ENCODE measurements at regions not wholly inside any gene's neighbourhood (a gene's known extent, or its start where the extent isn't known, plus 50 kb on each side); places are given as distances from the start of the nearest gene placed in this dataset.
"Not testable (repeated sequence)": the region's sequence is repeated elsewhere in the genome, so short reads cannot be mapped to it uniquely, and the experiment has no call there.

DNA sequence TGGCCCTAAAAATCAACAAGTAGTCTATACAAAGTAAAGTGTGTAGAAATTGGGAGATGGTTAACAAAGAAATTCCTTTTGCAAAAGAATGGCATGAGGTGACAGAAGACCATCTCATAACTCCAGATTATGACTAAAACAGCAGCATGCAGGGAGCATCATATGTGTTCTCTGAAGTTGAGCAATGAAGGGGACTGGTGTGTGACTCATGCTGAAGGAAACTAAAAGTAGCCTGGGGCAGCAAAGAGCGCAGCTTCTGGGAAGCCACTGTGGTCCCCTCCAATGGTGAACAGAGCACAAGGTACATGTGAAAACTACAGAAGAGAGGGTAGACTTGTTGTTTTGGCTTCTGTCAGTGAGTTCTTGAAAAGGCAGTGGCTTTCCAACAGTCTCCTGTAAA lies 133.4 kb downstream of the MACC1 start:
- DNase-seq, result peak; percentile 47

DNA sequence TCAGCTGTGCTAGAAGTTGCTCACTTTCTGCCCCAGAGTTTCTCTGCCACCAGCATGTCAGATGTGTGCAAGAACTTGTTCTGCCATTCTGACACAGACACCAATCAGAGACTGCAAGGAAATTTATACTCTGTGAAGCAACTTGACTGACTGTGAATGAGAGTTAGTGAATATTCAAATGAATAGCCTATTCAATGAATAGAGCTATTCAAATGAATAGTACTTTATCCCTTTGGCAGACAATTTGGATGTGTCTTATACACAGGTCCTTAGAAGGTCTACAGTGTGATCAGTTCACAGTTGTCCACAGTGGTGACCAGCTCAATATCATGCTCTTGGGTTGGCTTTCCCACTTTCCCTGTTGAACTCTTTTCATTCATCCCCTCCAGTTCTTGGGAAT lies 138.1 kb downstream of the MACC1 start:
- no peak for DNase-seq

DNA sequence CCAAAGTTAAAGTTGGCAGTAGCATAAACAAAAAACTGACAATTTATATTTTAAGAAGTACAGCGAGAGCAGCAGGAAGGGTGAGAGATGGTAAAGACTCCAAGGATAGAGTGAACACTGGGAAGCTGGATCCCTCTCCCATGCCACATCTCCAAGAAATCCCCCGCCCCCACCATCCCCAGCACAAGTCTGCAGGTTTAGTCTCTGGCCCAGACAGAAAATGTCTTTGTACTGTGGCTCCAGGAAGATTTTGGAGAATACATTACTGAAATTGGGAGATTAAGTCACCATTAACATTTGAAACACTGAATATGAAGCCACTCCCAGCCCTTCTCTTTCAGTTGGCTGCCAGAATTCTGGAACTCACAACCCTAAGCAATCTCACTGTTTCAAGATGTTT lies 140.3 kb downstream of the MACC1 start:
- DNase-seq, result no peak

DNA sequence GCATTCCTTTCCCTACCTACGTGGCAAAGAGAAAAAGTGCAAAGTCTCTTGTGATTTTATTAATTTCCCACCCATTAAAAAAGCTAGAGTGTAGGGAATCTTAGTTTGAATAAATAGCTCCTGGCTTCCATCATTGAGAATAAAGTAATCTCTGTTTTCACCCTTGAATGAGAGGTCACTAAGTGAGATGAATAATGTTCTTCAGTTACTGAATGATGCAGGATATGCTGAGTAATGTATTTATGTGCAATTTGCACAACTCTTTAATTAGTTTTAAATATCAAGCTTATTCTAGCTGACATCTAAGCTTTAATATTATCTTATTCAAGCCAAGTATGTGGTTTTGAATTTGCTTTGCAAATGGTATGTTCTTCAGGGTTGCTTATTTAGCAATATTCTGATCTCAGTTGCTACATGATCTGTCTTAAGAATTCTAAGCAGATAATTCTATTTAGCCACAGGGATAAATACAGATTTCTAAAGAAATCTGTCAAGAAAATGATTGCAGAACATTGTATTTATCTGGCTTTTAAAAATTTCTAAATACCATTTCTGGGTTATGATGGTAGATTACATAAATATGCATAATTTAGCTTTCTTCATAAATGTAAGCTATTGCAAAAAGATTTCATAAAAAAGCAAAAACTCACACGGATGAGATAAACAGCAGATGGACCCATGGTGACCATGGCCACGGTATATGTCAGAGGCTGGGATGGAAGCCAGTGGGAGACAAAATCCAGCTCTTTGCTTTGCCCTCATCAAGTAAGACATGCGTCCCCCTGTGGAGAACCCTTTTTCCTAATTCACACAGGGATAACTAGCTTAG lies 141.0 kb downstream of the MACC1 start:
- no peak for DNase-seq

DNA sequence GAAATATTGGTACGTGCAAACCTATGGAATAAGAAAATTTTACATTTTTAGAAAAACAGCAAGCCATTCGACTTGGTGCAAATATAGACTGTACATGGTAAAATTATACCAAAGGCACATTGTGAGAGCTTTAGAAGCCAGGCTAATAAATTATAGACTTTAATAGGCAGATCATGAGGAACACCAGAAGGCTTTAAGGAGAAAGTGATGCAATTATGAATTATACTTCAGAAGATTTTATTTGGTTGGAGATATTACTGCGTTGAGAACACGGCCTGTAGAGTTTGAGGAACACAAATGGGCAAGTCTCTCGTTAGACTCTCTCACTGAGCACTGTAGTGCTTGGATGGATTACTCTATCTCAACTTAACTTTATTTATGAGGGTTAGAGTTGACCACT lies 141.7 kb downstream of the MACC1 start:
- no peak for DNase-seq

DNA sequence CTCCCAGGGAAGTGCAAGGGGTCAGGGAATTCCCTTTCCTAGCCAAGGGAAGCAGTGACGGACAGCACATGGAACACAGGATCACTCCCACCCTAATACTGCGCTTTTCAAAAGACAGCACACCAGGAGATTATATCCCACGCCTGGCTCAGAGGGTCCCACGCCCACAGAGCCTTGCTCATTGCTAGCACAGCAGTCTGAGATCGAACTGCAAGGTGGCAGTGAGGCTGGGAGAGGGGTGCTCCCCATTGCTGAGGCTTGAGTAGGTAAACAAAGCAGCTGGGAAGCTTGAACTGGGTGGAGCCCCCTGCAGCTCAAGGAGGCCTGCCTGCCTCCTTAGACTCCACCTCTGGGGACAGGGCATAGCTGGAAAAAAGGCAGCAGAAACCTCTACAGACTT lies 149.2 kb downstream of the MACC1 start:
- not testable (repeated sequence) for DNase-seq

DNA sequence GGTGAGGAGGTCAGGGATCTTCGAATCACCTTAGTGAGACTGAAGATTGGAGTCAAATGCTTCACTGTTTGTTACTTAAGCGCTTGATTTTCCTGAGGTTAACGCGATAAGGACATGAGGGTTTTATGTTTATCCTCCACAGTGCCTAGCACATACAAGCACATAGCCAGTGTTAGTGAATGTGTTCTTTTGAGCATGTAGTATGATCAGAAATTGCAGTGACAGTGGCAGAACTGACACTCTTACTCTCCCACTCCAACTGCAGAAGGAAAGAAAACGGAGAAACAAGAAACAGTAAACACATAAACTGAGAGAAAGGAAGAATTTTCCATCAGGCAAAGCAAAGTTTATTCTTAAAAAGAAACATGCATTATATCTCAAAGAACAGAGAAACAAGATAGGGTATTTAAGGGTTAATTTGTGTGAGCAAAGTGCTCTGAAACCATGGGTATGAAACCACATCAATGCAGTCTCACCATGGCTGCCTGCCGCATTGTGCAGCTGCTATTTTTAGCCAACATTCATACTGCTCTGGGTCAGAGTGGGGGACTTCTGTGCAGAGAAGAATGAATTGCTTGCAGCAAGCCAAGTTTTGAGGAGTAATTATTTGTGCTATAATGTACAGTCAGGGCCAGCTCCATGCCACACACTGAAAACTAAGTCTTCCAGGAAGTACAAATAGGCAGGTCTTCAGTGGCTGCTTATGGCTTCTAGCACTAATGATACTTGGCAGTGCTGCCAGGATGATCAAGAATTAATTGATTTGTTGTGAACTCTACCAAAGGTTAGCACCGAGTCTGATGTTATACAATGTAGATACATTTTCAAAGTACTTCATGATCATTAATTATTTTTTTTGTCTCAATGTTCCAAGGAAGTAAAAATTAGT lies 152.0 kb downstream of the MACC1 start:
- DNase-seq, result peak; percentile 61

DNA sequence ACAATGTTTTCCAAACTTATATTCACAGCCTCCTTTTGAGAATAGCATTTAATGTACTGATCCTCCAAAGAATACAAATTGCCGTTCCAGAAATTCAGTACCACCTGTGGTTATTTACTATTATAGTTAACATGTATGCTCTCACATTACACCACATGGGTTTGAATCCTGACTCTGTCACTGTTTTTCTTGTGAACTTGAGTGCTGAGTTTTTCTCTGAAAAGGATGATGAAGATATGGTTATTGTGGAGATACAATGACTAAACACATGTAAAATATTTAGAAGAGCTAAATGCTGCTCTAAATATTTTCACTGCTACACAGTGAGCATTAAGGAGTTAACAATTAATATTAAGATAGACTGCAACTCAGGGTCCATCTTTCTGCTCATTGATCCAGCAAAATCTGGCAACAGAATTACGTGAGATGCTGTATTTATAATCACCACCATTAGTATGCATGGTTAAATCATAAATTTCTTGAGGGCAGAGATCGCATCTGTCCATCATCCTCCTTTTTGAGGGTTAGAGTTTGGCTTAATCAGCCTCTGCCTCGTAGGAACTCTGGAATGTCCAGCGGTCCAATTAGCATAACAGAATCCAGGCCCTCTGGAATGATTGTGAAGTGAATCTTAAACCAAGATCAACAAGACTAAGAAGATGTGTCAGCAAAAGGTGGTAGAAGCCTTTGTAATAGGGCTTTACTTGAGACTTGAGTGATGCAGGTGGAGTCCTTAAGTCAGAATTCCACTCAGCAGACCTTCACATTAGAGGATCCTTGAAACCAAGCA lies 152.8 kb downstream of the MACC1 start:
- DNase-seq, result peak; percentile 55

DNA sequence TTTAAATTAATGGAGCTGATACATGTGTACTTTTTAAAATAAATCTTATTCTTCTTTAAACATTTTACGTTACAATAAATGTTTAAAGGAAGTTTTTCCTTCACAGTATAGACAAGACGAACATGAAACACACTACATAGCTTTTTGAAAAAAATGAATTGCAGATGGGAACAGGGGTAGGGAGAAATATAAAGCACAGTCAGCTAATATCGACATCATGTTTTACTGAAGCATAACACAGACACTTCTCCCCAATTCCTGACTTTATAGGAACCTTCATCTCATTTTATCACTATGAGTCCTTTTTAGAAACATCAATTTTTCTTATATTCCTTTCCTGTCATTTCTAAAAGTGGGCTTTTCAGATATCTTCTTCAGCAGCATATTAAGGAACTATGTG lies 153.5 kb downstream of the MACC1 start:
- DNase-seq, result no peak

DNA sequence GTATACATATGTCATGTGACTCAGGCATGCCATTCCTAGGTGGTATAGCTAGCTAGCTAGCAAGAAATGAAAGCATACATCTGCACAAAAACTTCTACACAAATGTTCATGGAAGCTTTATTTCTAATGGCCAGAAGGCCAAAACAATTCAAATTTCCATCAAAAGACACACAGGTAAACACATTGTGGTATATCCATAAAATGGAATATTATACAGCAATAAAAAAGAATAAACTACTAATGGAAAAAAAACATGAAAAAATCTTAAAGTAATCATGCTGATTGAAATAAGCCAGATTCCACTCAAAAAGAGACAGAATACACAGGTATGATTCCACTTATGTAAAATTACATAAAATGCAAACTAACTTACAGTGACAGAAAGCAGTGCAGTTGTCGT lies 154.3 kb downstream of the MACC1 start:
- no peak for DNase-seq

DNA sequence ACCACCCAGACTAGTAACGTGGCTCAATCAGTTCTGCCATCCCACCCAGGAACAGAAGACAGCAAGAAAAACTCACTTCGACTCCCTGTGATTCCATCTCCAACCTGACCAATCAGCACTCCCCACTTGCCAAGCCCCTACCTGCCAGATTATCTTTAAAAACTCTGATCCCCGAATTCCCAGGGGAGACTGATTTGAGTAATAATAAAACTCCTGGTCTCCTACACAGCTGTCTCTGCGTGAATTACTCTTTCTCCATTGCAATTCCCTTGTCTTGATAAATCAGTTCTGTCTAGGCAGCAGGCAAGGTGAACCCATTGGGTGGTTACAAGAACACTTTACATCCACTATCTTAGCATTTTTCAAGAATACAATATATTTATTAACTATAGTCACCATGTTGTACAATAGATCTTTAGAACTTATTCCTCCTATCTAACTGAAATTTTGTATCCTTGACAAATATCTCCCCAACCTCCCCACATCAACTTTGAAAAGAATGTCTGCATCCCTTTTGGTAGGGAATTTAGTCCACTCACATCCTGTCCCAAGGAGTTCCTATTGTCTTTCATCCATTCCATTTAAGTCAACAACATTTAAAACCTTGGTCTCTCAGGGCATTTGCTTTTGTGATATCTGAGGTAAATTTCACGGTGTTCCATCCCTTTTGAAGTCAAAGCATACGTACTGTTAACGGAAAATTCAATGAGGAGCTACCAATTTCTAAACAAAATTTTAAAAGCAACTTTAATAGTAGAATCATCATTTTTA lies 163.7 kb downstream of the MACC1 start:
- DNase-seq, result no peak

DNA sequence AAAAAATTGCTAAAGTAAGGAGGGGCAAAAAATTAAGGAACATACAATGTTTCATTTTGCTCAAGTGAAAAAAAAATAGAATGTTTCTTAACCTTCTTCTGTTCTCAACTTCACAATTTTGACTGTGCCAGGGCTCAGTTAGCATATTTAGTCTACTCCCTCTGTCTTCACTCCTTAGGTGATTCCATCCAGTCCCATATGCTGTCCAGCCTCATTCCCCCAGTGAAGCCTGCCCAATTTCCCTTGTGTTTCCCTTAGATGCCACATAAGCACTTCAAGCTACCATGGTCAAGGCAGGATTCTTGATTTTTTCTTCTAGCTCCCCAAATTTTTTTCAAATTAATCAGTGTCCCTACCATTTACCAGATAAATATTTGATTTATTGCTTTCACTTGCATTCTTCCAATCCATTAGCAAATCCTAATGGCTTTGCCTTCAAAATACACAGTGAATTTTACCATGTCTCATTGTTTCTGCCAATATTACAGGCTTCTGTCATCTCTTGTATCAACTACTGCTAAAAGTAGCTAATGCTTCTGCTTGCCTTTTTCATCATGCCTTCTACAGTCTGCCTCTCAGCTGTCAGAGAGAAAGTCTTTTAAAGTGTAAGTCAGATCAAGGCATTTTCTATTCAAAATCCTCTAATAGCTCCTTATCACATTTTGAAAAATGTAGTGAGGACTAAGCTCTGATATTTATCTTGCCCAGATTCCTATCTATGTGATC lies 166.8 kb downstream of the MACC1 start:
- no peak for DNase-seq

DNA sequence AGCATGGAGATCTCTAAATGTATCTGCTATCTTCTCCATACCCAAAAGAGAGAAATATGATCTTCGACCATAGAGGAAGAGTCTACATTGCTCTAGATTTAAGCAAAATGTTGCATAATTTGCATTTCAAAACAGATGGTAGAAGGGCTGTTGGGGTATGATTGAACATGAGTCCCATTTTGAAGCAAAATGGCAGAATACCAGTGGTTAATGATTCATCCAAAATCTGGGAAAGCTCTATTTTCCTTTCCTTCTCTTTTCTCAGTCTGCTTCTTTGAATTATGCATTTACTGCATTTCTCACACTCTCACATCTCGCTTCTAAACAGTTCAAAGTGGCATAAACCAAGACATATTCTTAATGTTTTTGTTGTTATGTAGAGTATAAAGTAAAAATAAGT lies 178.5 kb downstream of the MACC1 start:
- DNase-seq, result no peak

DNA sequence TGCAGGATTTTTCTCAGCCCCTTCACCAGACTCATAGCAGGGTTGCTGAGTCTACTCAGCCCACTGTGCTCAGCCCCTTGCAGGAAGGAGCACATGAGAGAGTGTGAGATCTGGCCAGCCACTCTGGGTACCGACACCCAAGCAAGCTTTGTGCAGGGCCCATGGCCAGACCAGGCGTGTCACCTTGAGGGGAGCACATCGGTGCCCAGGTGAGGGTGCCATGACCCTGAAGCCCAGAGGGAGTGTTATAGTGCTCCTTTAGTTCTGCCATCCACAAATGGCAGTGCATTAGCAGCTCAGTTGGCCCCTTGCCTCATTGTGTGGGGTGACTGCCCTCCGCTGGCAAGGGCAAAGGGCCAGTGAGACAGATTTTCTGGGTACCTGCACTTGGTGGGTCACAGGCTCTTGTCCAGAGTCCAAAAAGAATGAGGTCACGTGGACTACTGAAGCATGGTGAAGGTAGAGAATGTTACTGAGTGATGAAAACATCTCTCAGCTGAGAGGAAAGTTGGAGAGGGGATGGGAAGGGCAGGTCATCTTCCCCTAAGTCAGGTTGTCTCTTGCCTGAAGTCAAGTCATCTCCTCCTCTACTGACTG lies 181.8 kb downstream of the MACC1 start:
- no peak for DNase-seq

DNA sequence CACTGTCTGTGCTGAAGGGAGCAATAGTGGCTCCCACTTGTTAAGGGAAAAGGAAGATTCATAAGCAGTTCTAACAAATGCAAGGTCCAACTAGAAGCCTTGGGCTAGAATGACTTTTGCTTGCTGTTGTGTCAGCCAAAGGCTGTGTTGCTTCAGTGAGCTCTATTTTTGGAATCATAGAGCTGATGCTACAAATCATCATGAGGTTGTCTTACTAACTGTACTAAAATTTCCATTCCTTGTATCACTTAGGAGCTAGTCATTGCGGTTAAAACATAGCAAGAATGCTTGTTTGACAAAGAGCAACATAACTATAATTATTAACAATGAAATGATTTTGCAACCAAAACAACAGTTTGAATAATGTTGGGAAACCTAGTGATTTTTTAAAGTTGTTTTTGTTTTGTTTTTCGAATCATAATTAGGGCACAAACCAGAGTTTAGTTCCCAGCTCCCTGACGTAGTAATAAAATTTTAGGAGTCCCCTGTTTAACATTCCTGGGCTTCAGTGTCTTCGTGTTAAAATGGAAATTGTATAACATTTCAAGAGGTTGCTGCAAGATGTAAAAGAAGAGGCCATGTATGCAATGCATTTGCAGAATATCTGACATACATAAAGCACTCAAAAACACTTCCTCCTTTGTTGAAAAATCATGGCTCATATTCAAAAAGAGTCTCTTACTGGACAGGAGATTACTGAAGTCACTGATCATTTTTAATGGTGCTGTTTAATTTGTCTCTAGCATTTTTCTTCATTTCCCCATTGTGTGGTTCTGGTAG lies 183.4 kb downstream of the MACC1 start:
- DNase-seq, result peak; percentile 82

DNA sequence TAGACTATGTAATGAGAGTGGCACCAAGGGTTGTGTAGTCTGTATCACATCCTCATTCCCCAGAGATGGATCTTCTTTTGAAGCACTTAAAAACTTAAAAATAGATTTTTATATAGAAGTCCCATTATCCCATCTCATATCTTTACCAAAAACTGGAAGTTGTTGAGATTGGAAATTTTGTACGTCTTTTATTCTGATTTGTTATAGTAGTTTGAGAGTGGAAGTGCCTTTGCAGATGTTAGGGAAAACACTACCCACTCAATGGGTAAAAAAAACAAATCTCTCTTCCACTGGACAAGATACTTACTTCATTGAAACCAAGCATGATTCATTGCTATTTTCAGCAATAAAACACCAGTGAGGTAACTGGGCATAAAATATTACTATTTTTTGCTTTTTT lies 184.4 kb downstream of the MACC1 start:
- DNase-seq, result peak; percentile 6

DNA sequence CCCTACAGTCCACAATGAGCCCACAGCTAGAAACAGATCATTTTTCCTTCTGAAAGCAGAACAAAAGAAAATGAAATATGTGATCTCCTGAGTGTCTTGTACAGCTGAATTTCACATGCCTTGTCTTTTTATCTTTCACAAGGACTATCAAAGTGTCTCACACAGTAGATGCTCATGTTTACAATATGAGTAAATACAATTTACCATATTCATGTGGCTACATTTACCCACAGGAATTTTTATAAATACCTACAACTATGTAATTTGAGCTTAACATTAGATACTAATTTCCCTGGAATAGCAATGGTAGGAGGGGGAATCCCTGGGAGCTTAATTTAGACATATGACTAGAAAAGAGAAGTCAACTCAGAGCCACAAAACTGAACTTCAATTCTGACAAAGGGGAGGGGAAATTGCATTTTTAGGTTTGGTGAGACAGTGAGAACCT lies 186.2 kb downstream of the MACC1 start:
- peak; percentile 51 for DNase-seq

DNA sequence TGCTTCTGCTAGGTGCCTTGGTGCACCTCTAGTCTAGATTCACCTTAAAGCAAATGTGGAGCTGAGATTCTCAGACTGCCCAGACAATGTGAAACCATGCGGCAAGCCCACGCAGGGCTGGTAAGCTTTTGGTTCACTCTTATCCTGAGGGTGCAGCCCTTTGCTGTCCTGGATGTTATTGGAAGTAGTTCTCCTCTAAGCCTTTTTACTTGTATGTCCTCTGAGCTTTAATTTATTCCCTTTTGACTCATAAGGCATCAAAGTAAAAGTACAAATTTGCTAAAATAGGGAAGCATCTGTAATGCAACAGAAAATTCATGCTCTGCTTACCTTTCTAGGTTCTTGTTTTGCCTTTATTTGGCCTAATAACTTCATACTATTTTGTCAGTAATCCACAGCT lies 186.8 kb downstream of the MACC1 start:
- DNase-seq, result no peak

DNA sequence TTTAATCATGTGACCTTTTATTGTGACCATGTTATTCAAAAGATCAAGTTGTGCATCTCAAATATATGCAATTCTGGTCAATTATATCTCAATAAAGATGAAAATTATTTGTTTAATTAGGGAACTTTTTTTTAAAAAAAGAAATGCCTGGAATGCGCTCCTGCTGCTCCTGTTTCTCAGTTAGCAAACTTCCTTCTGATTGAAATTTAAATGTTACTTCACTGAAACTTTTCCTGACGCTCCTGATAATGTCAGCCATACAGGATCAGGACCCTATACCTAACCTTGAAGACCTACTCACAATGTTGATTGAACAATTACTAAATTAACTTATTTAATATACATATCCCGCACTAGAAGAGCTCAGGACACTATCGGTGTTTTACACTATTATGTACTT lies 190.4 kb downstream of the MACC1 start:
- no peak for DNase-seq

DNA sequence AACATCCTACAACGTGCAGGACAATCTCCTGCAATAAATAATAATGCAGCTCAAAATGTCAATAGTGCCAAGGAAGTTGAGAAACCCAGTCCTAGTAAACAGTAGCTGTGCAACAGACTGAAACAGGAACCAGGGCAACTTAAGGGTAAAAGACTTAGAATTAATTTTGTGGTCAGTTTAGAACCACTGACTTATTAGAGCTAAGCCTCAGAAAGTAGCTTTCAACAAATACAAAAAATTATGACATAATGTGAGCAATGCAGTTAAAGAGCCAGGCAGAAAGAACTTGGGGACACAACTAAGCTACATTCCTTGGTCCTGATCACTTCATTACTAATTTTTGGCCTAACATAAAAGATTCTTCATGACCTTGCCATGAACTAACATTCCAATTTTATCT lies 195.4 kb downstream of the MACC1 start:
- no peak for DNase-seq
